ENCODE measurements at regions not wholly inside any gene's neighbourhood (a gene's known extent, or its start where the extent isn't known, plus 50 kb on each side); places are given as distances from the start of the nearest gene placed in this dataset.
"Not testable (repeated sequence)": the region's sequence is repeated elsewhere in the genome, so short reads cannot be mapped to it uniquely, and the experiment has no call there.

- Histone ChIP-seq H3K27ac (ENCODE audit: low read depth) (no peak overlapping the region), H3K4me3 (ENCODE audit: low read depth, low read length) (no peak overlapping the region), H3K4me1 (ENCODE audit: insufficient read depth) (no peaks in the 10 kb centered on the region), H3K36me3 (ENCODE audit: insufficient read depth) (no peaks in the 10 kb centered on the region)
- WGBS: 89% methylated on average over 1 of the region's 1 CpG
- no peak for DNase-seq (ENCODE audit: extremely low spot score)
These were observed 304.6 kb upstream of the CDH12 start for GRCh38 chr5:23157716-23158115.

GRCh38 chr5:23157169-23157568 lies 304.0 kb upstream of the CDH12 start:
- 92% methylated on average over 1 of the region's 1 CpG for WGBS
- DNase-seq (ENCODE audit: extremely low spot score): no peak
- Histone ChIP-seq H3K36me3 (ENCODE audit: insufficient read depth) (no peaks in the 10 kb centered on the region), H3K27ac (ENCODE audit: low read depth) (no peak overlapping the region), H3K4me1 (ENCODE audit: insufficient read depth) (no peaks in the 10 kb centered on the region), H3K4me3 (ENCODE audit: low read depth, low read length) (no peak overlapping the region)

- no peak overlapping the region for H3K27ac ChIP-seq (ENCODE audit: low read depth)
- no peak for DNase-seq (ENCODE audit: extremely low spot score)
- H3K4me1 ChIP-seq (ENCODE audit: insufficient read depth): no peaks in the 10 kb centered on the region
- no peaks in the 10 kb centered on the region for H3K36me3 ChIP-seq (ENCODE audit: insufficient read depth)
- 75% methylated on average over 5 of the region's 5 CpGs for WGBS
- no peak overlapping the region for H3K4me3 ChIP-seq (ENCODE audit: low read depth, low read length)
These were observed 294.5 kb upstream of the CDH12 start for GRCh38 chr5:23147625-23148024.

GRCh38 chr5:23146183-23146582 lies 293.0 kb upstream of the CDH12 start:
- DNase-seq (ENCODE audit: extremely low spot score): no peak
- no peaks in the 10 kb centered on the region for H3K36me3 ChIP-seq (ENCODE audit: insufficient read depth)
- no peaks in the 10 kb centered on the region for H3K4me1 ChIP-seq (ENCODE audit: insufficient read depth)
- no peak overlapping the region for H3K4me3 ChIP-seq (ENCODE audit: low read depth, low read length)
- H3K27ac ChIP-seq (ENCODE audit: low read depth): no peak overlapping the region
- 96% methylated on average over 11 of the region's 11 CpGs for WGBS

GRCh38 chr5:23139338-23140171 lies 286.4 kb upstream of the CDH12 start:
- 9% methylated on average over 4 of the region's 4 CpGs for WGBS
- no peaks in the 10 kb centered on the region for H3K4me1 ChIP-seq (ENCODE audit: insufficient read depth)
- H3K36me3 ChIP-seq (ENCODE audit: insufficient read depth): no peaks in the 10 kb centered on the region
- H3K4me3 ChIP-seq (ENCODE audit: low read depth, low read length): no peak overlapping the region
- no peak for DNase-seq (ENCODE audit: extremely low spot score)
- no peak overlapping the region for H3K27ac ChIP-seq (ENCODE audit: low read depth)

- 85% methylated on average over 2 of the region's 2 CpGs for WGBS
- DNase-seq (ENCODE audit: extremely low spot score): no peak
- Histone ChIP-seq H3K36me3 (ENCODE audit: insufficient read depth) (no peaks in the 10 kb centered on the region), H3K4me1 (ENCODE audit: insufficient read depth) (no peaks in the 10 kb centered on the region), H3K4me3 (ENCODE audit: low read depth, low read length) (no peak overlapping the region), H3K27ac (ENCODE audit: low read depth) (no peak overlapping the region)
These were observed 283.8 kb upstream of the CDH12 start for GRCh38 chr5:23136958-23137357.

GRCh38 chr5:23132231-23132630 lies 279.1 kb upstream of the CDH12 start:
- no peak for DNase-seq (ENCODE audit: extremely low spot score)
- 88% methylated on average over 2 of the region's 2 CpGs for WGBS
- Histone ChIP-seq H3K36me3 (ENCODE audit: insufficient read depth) (no peaks in the 10 kb centered on the region), H3K27ac (ENCODE audit: low read depth) (no peak overlapping the region), H3K4me1 (ENCODE audit: insufficient read depth) (no peaks in the 10 kb centered on the region), H3K4me3 (ENCODE audit: low read depth, low read length) (no peak overlapping the region)

- H3K36me3 ChIP-seq (ENCODE audit: insufficient read depth): no peaks in the 10 kb centered on the region
- DNase-seq (ENCODE audit: extremely low spot score): no peak
- no peak overlapping the region for H3K27ac ChIP-seq (ENCODE audit: low read depth)
- no peak overlapping the region for H3K4me3 ChIP-seq (ENCODE audit: low read depth, low read length)
- H3K4me1 ChIP-seq (ENCODE audit: insufficient read depth): no peaks in the 10 kb centered on the region
These were observed 259.1 kb upstream of the CDH12 start for GRCh38 chr5:23112237-23112636.

GRCh38 chr5:23105021-23105420 lies 251.9 kb upstream of the CDH12 start:
- WGBS: 93% methylated on average over 2 of the region's 2 CpGs
- H3K36me3 ChIP-seq (ENCODE audit: insufficient read depth): no peaks in the 10 kb centered on the region
- no peaks in the 10 kb centered on the region for H3K4me1 ChIP-seq (ENCODE audit: insufficient read depth)
- no peak overlapping the region for H3K4me3 ChIP-seq (ENCODE audit: low read depth, low read length)
- H3K27ac ChIP-seq (ENCODE audit: low read depth): no peak overlapping the region
- DNase-seq (ENCODE audit: extremely low spot score): no peak

GRCh38 chr5:23103566-23103965 lies 250.4 kb upstream of the CDH12 start:
- no peak for DNase-seq (ENCODE audit: extremely low spot score)
- WGBS: 94% methylated on average over 1 of the region's 1 CpG
- H3K36me3 ChIP-seq (ENCODE audit: insufficient read depth): no peaks in the 10 kb centered on the region

GRCh38 chr5:23095418-23095817 lies 242.3 kb upstream of the CDH12 start:
- not testable (repeated sequence) for DNase-seq (ENCODE audit: extremely low spot score)
- 95% methylated on average over 7 of the region's 7 CpGs for WGBS

More at GRCh38 chr5:23103566-23103965, 250.4 kb upstream of the CDH12 start:
- Histone ChIP-seq H3K4me3 (ENCODE audit: low read depth, low read length) (no peak overlapping the region), H3K27ac (ENCODE audit: low read depth) (no peak overlapping the region), H3K4me1 (ENCODE audit: insufficient read depth) (no peaks in the 10 kb centered on the region)

GRCh38 chr5:23089286-23089685 lies 236.1 kb upstream of the CDH12 start:
- H3K4me3 ChIP-seq (ENCODE audit: low read depth, low read length): no peak overlapping the region
- no peak for DNase-seq (ENCODE audit: extremely low spot score)
- H3K36me3 ChIP-seq (ENCODE audit: insufficient read depth): no peaks in the 10 kb centered on the region
- H3K4me1 ChIP-seq (ENCODE audit: insufficient read depth): no peaks in the 10 kb centered on the region
- WGBS: 80% methylated on average over 6 of the region's 6 CpGs
- H3K27ac ChIP-seq (ENCODE audit: low read depth): no peak overlapping the region

More at GRCh38 chr5:23095418-23095817, 242.3 kb upstream of the CDH12 start:
- H3K27ac ChIP-seq (ENCODE audit: low read depth); H3K36me3 ChIP-seq (ENCODE audit: insufficient read depth); H3K4me1 ChIP-seq (ENCODE audit: insufficient read depth); H3K4me3 ChIP-seq (ENCODE audit: low read depth, low read length): not testable (repeated sequence)

- 56% methylated on average over 3 of the region's 3 CpGs for WGBS
- H3K4me1 ChIP-seq (ENCODE audit: insufficient read depth): no peaks in the 10 kb centered on the region
- no peak for DNase-seq (ENCODE audit: extremely low spot score)
- H3K36me3 ChIP-seq (ENCODE audit: insufficient read depth): no peaks in the 10 kb centered on the region
- H3K27ac ChIP-seq (ENCODE audit: low read depth): no peak overlapping the region
- H3K4me3 ChIP-seq (ENCODE audit: low read depth, low read length): no peak overlapping the region
These were observed 231.7 kb upstream of the CDH12 start for GRCh38 chr5:23084815-23085214.

- no peak for DNase-seq (ENCODE audit: extremely low spot score)
- WGBS: 66% methylated on average over 2 of the region's 2 CpGs
- H3K4me1 ChIP-seq (ENCODE audit: insufficient read depth): no peaks in the 10 kb centered on the region
- no peaks in the 10 kb centered on the region for H3K36me3 ChIP-seq (ENCODE audit: insufficient read depth)
- no peak overlapping the region for H3K27ac ChIP-seq (ENCODE audit: low read depth)
- no peak overlapping the region for H3K4me3 ChIP-seq (ENCODE audit: low read depth, low read length)
These were observed 219.0 kb upstream of the CDH12 start for GRCh38 chr5:23072179-23072578.
